ENCODE measurements at regions not wholly inside any gene's neighbourhood (a gene's known extent, or its start where the extent isn't known, plus 50 kb on each side); places are given as distances from the start of the nearest gene placed in this dataset.
"Not testable (repeated sequence)": the region's sequence is repeated elsewhere in the genome, so short reads cannot be mapped to it uniquely, and the experiment has no call there.

DNA sequence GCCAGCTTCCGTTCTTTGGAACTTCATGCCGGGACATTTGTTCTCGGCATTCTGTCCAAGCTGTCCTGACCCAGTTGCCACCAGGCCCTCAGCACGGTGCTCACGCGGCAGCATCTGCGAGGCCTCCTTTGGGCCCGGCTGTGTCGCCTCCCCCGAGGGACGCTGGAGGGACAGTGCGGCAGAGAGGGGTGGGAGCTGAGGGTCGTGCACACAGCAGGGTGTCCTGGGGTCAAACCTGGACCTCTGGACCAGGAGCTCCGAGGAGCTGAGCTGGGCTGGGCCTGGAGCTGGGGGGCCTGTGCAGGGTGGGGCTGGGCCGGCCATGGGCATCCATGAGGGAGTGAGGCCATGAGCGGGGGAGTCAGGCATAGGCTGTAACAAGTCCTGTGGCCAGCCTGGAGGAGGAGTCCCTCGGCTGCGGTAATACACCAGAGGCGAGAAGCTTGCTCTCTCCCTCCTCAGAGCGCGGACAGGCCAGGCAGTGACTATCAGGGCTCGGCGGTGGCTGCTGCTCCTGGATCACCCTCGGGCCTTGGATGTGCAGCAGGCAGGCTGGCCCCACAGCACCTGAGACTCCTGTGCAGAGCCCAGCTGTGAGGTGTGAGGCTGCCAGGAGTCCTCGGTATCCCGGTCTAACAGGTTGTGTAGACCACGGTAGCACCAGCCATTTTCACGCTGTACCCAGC, 130.2 kb downstream of the IGLL1 start:
- DNase-seq (ENCODE audit: low spot score); H3K27ac Mint-ChIP-seq; H3K36me3 Mint-ChIP-seq (ENCODE audit: low read depth); H3K9me3 Mint-ChIP-seq; H3K4me1 Mint-ChIP-seq (ENCODE audit: low read depth); H3K4me3 Mint-ChIP-seq; H3K27me3 Mint-ChIP-seq (ENCODE audit: low read depth): not testable (repeated sequence)

GRCh38 chr22:23448499-23449288, 131.4 kb downstream of the IGLL1 start:
- not testable (repeated sequence) for H3K27ac Mint-ChIP-seq; DNase-seq (ENCODE audit: low spot score); H3K27me3 Mint-ChIP-seq (ENCODE audit: low read depth); H3K4me1 Mint-ChIP-seq (ENCODE audit: low read depth); H3K4me3 Mint-ChIP-seq; H3K36me3 Mint-ChIP-seq (ENCODE audit: low read depth); H3K9me3 Mint-ChIP-seq

- Mint-ChIP-seq H3K4me1 (ENCODE audit: low read depth) (no peaks in the 10 kb centered on the region), H3K27me3 (ENCODE audit: low read depth) (peaks cover 2% of the 10 kb centered on the region), H3K36me3 (ENCODE audit: low read depth) (no peaks in the 10 kb centered on the region), H3K4me3 (no peak overlapping the region), H3K9me3 (peaks cover 9% of the 10 kb centered on the region), H3K27ac (no peak overlapping the region)
- DNase-seq (ENCODE audit: low spot score): no peak
These were observed 133.2 kb downstream of the IGLL1 start for GRCh38 chr22:23446796-23447350.

GRCh38 chr22:23446194-23446593, 133.9 kb downstream of the IGLL1 start:
- not testable (repeated sequence) for H3K36me3 Mint-ChIP-seq (ENCODE audit: low read depth); H3K4me3 Mint-ChIP-seq; H3K27me3 Mint-ChIP-seq (ENCODE audit: low read depth); H3K9me3 Mint-ChIP-seq; H3K4me1 Mint-ChIP-seq (ENCODE audit: low read depth); DNase-seq (ENCODE audit: low spot score); H3K27ac Mint-ChIP-seq

GRCh38 chr22:23443905-23444304, 136.2 kb downstream of the IGLL1 start:
- H3K4me1 Mint-ChIP-seq (ENCODE audit: low read depth); H3K9me3 Mint-ChIP-seq; H3K27ac Mint-ChIP-seq; H3K4me3 Mint-ChIP-seq; H3K36me3 Mint-ChIP-seq (ENCODE audit: low read depth); H3K27me3 Mint-ChIP-seq (ENCODE audit: low read depth); DNase-seq (ENCODE audit: low spot score): not testable (repeated sequence)

GRCh38 chr22:23439581-23439980, 140.5 kb downstream of the IGLL1 start:
- H3K9me3 Mint-ChIP-seq; H3K4me3 Mint-ChIP-seq; H3K4me1 Mint-ChIP-seq (ENCODE audit: low read depth); H3K27ac Mint-ChIP-seq; H3K27me3 Mint-ChIP-seq (ENCODE audit: low read depth); DNase-seq (ENCODE audit: low spot score); H3K36me3 Mint-ChIP-seq (ENCODE audit: low read depth): not testable (repeated sequence)

- H3K4me3 Mint-ChIP-seq: no peak overlapping the region
- H3K9me3 Mint-ChIP-seq: no peaks in the 10 kb centered on the region
- H3K4me1 Mint-ChIP-seq (ENCODE audit: low read depth): peaks cover 3% of the 10 kb centered on the region
- peaks cover 3% of the 10 kb centered on the region for H3K27me3 Mint-ChIP-seq (ENCODE audit: low read depth)
- no peaks in the 10 kb centered on the region for H3K36me3 Mint-ChIP-seq (ENCODE audit: low read depth)
- no peak for DNase-seq (ENCODE audit: low spot score)
- no peak overlapping the region for H3K27ac Mint-ChIP-seq
These were observed 141.9 kb downstream of the IGLL1 start for GRCh38 chr22:23438216-23438615.

GRCh38 chr22:23437779-23438178, 142.3 kb downstream of the IGLL1 start:
- Mint-ChIP-seq H3K27ac (no peak overlapping the region), H3K4me3 (no peak overlapping the region), H3K4me1 (ENCODE audit: low read depth) (peaks cover 5% of the 10 kb centered on the region), H3K27me3 (ENCODE audit: low read depth) (peaks cover 3% of the 10 kb centered on the region), H3K9me3 (no peaks in the 10 kb centered on the region), H3K36me3 (ENCODE audit: low read depth) (no peaks in the 10 kb centered on the region)
- no peak for DNase-seq (ENCODE audit: low spot score)

GRCh38 chr22:23437107-23437395, 143.0 kb downstream of the IGLL1 start:
- not testable (repeated sequence) for H3K27ac Mint-ChIP-seq; H3K9me3 Mint-ChIP-seq; H3K36me3 Mint-ChIP-seq (ENCODE audit: low read depth); DNase-seq (ENCODE audit: low spot score); H3K27me3 Mint-ChIP-seq (ENCODE audit: low read depth); H3K4me3 Mint-ChIP-seq; H3K4me1 Mint-ChIP-seq (ENCODE audit: low read depth)

GRCh38 chr22:23436354-23437106, 143.6 kb downstream of the IGLL1 start:
- H3K27ac Mint-ChIP-seq; H3K27me3 Mint-ChIP-seq (ENCODE audit: low read depth); H3K9me3 Mint-ChIP-seq; H3K4me1 Mint-ChIP-seq (ENCODE audit: low read depth); H3K4me3 Mint-ChIP-seq; H3K36me3 Mint-ChIP-seq (ENCODE audit: low read depth); DNase-seq (ENCODE audit: low spot score): not testable (repeated sequence)

DNA sequence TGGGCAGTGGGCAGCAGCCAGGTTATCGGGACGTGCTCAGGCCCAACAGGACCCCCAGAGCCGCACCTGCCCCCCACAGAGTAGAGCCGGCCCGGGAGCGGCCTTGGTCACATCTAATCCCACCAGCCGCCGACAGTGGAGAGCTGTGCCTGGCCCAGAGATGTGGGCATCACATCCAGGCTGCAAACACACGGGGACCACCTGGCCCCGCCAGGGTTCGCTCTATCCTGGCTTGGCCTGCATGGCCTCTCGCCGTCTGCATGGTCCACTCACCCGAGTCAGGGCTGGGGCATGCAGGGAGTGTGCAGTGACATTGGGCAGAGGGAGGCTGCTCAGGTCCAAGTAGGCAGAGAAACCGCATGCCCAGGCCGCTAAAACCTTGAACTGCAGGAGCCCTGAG, 144.9 kb downstream of the IGLL1 start:
- not testable (repeated sequence) for H3K27ac Mint-ChIP-seq; H3K4me3 Mint-ChIP-seq; H3K4me1 Mint-ChIP-seq (ENCODE audit: low read depth); H3K9me3 Mint-ChIP-seq; H3K27me3 Mint-ChIP-seq (ENCODE audit: low read depth); DNase-seq (ENCODE audit: low spot score); H3K36me3 Mint-ChIP-seq (ENCODE audit: low read depth)

DNA sequence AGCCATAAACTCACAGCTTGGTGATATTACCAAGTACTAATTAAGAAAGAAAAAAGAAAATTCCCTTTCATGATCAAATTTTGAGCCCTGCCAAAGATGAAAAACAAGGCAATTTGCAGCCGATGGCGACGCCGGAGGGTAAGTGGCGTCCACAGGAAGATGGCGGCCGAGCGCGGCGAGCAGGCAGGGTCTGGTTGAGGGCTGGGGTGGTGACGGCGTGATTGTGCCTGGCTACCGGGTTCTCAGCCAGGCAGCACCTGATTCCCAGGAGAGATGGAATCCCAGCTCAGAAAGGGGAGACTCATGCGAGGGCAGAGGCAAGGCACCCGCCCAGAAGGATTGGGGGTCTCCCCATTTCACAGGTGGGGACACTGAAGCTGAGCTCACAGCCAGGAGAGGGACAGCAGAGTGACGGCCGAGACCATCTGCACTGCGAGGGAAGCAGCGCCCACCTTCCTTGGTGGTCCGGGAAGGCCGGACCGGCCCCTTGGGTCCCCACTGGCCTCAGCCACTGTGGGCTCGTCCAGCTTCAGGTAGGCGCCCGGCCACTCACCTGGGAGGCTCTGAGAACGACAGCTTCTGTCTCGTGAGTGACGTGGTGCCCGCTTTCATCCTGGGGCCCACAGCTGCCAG, 145.8 kb downstream of the IGLL1 start:
- H3K36me3 Mint-ChIP-seq (ENCODE audit: low read depth): not testable (repeated sequence)

GRCh38 chr22:23433127-23434005, 146.7 kb downstream of the IGLL1 start:
- DNase-seq (ENCODE audit: low spot score): peak; percentile 28
- peaks cover 11% of the 10 kb centered on the region for H3K9me3 Mint-ChIP-seq
- H3K27ac Mint-ChIP-seq; H3K36me3 Mint-ChIP-seq (ENCODE audit: low read depth); H3K27me3 Mint-ChIP-seq (ENCODE audit: low read depth); H3K4me1 Mint-ChIP-seq (ENCODE audit: low read depth): not testable (repeated sequence)
- peak overlapping the region; percentile 69 for H3K4me3 Mint-ChIP-seq

More for the DNA sequence above, 145.8 kb downstream of the IGLL1 start:
- H3K27ac Mint-ChIP-seq; DNase-seq (ENCODE audit: low spot score); H3K4me1 Mint-ChIP-seq (ENCODE audit: low read depth); H3K4me3 Mint-ChIP-seq; H3K27me3 Mint-ChIP-seq (ENCODE audit: low read depth): not testable (repeated sequence)
- peaks cover 11% of the 10 kb centered on the region for H3K9me3 Mint-ChIP-seq
